Peyer's patch (tissue), 4 donors: ENCODE measurements at regions not wholly inside any gene's neighbourhood (a gene's known extent, or its start where the extent isn't known, plus 50 kb on each side); places are given as distances from the start of the nearest gene placed in this dataset.

Source experiments
- CTCF ChIP-seq, 6 experiments: fragments of 450-650 bp in 4 of 6; fragments of 200-600 bp in 2 of 6; sonication (generic) in 1 of 6; IDR thresholded peaks; one replicate each; pipeline ENCODE4 v1.5.1; 2017 to 2019; ENCODE audit warnings: antibody characterized with exemption in 6 of 6, mild to moderate bottlenecking in 3 of 6, moderate library complexity in 1 of 6
- POLR2A ChIP-seq, 2 donors: fragments of 450-650 bp; IDR thresholded peaks; one replicate each; pipeline ENCODE4 v1.5.1; 2017; ENCODE audit warnings: antibody characterized with exemption in 2 of 2, mild to moderate bottlenecking in 2 of 2, moderate library complexity in 2 of 2

GRCh38 chr12:97229004-97229403 is 233.6 kb upstream of the RMST start:
- no peak for TF ChIP-seq CTCF (IDR thresholded peaks at IDR 0.05)
- TF ChIP-seq POLR2A (IDR thresholded peaks at IDR 0.05) = no peak
